Natural killer cell (primary cell): ENCODE measurements at regions not wholly inside any gene's neighbourhood (a gene's known extent, or its start where the extent isn't known, plus 50 kb on each side); places are given as distances from the start of the nearest gene placed in this dataset.

ENCODE experiments used
- ATAC-seq, 3 donors: fragments of 150-1000 bp in 2 of 3; fragments of 200-7000 bp in 1 of 3; cut with Tn5 transposase; 1 replicate in 1 of 3; 2 replicates in 2 of 3; pipeline ENCODE4 v1.10.0; 2021; ENCODE audit warnings: mild to moderate bottlenecking in 2 of 3, moderate library complexity in 2 of 3
- DNase-seq, 2 donors: peaks; one replicate each; pipeline versions ENCODE4 v3.0.0 to v3.0.0-alpha.2; 2013 to 2021; ENCODE audit warnings: mixed read lengths in 1 of 2
- H3K27ac ChIP-seq: one replicate; pipeline ENCODE4 v1.5.1; 2013; ENCODE audit warnings: mild to moderate bottlenecking, low read length
- H3K27me3 ChIP-seq: one replicate; pipeline ENCODE4 v1.6.1; 2013; ENCODE audit warnings: low read length; ENCODE audit not compliant: control insufficient read depth, insufficient read depth
- H3K36me3 ChIP-seq: one replicate; pipeline ENCODE4 v1.6.1; 2013; ENCODE audit warnings: low read length; ENCODE audit not compliant: control insufficient read depth, insufficient read depth
- H3K4me1 ChIP-seq: one replicate; pipeline ENCODE4 v1.6.1; 2013; ENCODE audit warnings: low read length; ENCODE audit not compliant: control insufficient read depth, insufficient read depth
- H3K4me3 ChIP-seq: one replicate; pipeline ENCODE4 v1.5.1; 2013; ENCODE audit warnings: low read length
- H3K9me3 ChIP-seq: one replicate; pipeline ENCODE4 v1.6.1; 2013; ENCODE audit warnings: low read length; ENCODE audit not compliant: control insufficient read depth, insufficient read depth
- H3K27ac Mint-ChIP-seq, 2 donors: one replicate each; pipeline ENCODE4 v1.8.0; 2022; ENCODE audit warnings: mild to moderate bottlenecking in 2 of 2, mixed read lengths in 2 of 2, moderate library complexity in 1 of 2
- H3K27me3 Mint-ChIP-seq, 2 donors: one replicate each; pipeline ENCODE4 v1.8.0; 2022; ENCODE audit warnings: low read depth in 2 of 2, mixed read lengths in 2 of 2
- H3K36me3 Mint-ChIP-seq: one replicate; pipeline ENCODE4 v1.8.0; 2022; ENCODE audit warnings: mixed read lengths
- H3K4me1 Mint-ChIP-seq, 2 donors: one replicate each; pipeline ENCODE4 v1.8.0; 2022; ENCODE audit warnings: mixed read lengths in 2 of 2
- H3K4me3 Mint-ChIP-seq: one replicate; pipeline ENCODE4 v1.8.0; 2022; ENCODE audit warnings: mild to moderate bottlenecking, moderate library complexity, mixed read lengths
- H3K9me3 Mint-ChIP-seq, 2 donors: one replicate each; pipeline ENCODE4 v1.8.0; 2022; ENCODE audit warnings: mixed read lengths in 2 of 2
- WGBS: methylation state at CpG from one replicate; pipeline ENCODE4 v1.1.7; 2013; ENCODE audit warnings: missing lambda C conversion rate; ENCODE audit not compliant: insufficient coverage; 5-methylcytosine and 5-hydroxymethylcytosine counted together
- intact Hi-C: fragments of 100-400 bp; cut with micrococcal nuclease; formaldehyde crosslinking; loops from one replicate; pipeline ENCODE4 v1.14.2; 2022
- TF ChIP-seq, protein P1 (sequence below): fragments of 200-600 bp; IDR thresholded peaks from one replicate; pipeline ENCODE4 v1.8.0; 2022; ENCODE audit warnings: antibody characterized with exemption

DNA sequence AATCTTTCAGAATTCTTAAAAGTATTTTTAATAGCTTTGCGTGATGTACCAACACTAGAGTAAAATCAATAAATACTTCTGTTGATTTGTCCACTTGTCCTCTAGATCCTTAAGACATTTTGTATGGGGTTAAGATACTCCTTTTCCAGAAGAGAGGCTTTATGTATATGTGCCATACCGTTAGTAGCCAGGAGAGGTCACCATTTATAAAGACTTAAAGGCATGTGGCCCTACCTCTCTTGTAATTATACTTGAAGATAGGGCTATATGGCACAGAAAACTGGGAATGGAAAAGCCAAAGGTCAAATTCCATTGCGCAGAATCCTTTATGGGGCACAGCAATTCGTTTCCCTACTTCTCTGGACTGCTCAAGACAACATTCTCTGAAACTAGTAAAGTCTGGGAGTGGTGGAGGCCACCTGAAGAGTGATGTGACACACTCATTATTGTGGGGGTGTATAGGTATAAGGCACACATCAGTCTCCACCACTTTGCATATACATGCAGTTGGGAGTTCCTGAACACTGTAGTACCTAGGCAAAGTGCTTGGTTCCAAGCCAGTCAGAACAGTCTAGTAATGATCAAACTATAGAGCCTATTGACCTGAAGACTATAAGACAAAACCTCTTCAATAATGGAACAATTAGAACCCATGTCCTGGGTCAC is 140.1 kb upstream of the FBXL17 start:
- Histone ChIP-seq H3K4me3 (no peak overlapping the region), H3K4me1 (no peaks in the 10 kb centered on the region), H3K36me3 (no peaks in the 10 kb centered on the region), H3K27ac (no peak overlapping the region), H3K27me3 (no peaks in the 10 kb centered on the region), H3K9me3 (no peaks in the 10 kb centered on the region)
- Mint-ChIP-seq H3K4me1 (no peaks in the 10 kb centered on the region), H3K9me3 (peaks cover 2 to 4% of the 10 kb centered on the region in 2 donors), H3K4me3 (no peak overlapping the region), H3K27me3 (peaks cover 4 to 31% of the 10 kb centered on the region in 2 donors), H3K27ac (no peak overlapping the region), H3K36me3 (peaks cover 7% of the 10 kb centered on the region)
- DNase-seq (peak in 1 of 2 donors; percentile 58), ATAC-seq (peak; percentile 49 to 83 (median 60))
- intact Hi-C loops, result no loop called here
- WGBS, result 38% methylated on average over 3 of the region's 4 CpGs
- TF ChIP-seq, protein P1, sequence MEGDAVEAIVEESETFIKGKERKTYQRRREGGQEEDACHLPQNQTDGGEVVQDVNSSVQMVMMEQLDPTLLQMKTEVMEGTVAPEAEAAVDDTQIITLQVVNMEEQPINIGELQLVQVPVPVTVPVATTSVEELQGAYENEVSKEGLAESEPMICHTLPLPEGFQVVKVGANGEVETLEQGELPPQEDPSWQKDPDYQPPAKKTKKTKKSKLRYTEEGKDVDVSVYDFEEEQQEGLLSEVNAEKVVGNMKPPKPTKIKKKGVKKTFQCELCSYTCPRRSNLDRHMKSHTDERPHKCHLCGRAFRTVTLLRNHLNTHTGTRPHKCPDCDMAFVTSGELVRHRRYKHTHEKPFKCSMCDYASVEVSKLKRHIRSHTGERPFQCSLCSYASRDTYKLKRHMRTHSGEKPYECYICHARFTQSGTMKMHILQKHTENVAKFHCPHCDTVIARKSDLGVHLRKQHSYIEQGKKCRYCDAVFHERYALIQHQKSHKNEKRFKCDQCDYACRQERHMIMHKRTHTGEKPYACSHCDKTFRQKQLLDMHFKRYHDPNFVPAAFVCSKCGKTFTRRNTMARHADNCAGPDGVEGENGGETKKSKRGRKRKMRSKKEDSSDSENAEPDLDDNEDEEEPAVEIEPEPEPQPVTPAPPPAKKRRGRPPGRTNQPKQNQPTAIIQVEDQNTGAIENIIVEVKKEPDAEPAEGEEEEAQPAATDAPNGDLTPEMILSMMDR, result peak; percentile 52

DNA sequence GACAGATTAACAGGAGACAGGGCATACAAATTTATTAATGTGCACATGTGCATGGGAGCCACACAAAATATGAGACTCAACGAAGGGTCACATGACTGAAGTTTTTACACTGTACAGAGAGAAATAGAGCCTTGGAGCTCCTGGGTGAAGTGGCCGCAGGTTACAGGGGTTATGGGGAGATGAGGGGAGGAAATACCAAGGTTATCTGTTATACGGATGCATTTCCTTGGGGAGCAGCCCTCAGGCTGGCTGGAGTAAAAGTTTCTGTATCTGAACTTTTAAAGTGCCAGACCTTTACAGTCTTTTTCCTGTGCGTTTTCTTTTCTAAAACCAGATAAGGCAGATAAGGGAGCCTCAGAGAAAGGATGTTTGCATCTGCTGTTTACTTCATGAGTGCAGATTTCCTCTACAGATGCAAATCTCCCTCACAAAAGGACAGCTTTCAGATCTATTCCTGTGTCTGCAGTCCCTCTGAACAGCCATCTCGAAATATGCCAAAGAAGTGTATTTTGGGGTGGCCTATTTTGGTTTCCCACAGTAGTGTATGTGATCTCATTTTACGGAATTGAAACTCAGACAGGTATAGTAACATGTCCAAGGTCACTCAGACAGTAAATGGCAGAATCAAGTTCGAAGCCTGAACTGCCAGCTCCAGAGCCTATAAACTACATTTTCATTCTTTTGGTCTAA is 139.3 kb upstream of the FBXL17 start:
- no peaks in the 10 kb centered on the region for H3K4me1 ChIP-seq
- no peak overlapping the region for H3K27ac ChIP-seq
- no peaks in the 10 kb centered on the region for H3K27me3 ChIP-seq
- Mint-ChIP-seq H3K4me1 (no peaks in the 10 kb centered on the region), H3K27me3 (peaks cover 3 to 24% of the 10 kb centered on the region in 2 donors), H3K9me3 (no peaks in the 10 kb centered on the region), H3K4me3 (no peak overlapping the region), H3K36me3 (no peaks in the 10 kb centered on the region), H3K27ac (no peak overlapping the region)
- no peaks in the 10 kb centered on the region for H3K36me3 ChIP-seq
- intact Hi-C loops, result no loop called here
- DNase-seq (no peak), ATAC-seq (no peak)
- 24% methylated on average over 7 of the region's 7 CpGs for WGBS
- H3K4me3 ChIP-seq, result no peak overlapping the region
- H3K9me3 ChIP-seq, result no peaks in the 10 kb centered on the region
- TF ChIP-seq, protein P1, result no peak

DNA sequence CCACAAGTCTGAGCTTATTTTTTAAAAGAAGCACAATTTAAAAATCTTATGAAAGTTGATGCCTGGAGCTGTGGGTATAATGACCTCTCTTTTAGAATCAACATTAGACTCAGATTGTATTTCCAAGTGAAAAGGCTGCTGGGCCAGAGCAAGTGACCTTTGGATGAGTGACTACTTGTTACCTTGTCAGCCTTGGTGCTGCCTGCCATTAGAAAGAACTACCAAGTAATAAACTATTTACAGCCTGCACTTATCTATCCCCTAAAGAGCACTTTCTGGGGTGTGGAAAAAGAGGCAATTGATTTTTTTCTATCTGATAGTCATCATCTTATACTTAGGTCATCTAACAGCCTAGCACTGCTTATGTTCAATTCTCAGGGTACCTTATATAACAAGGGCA is 134.9 kb upstream of the FBXL17 start:
- Mint-ChIP-seq H3K27me3 (peaks cover 9 to 36% of the 10 kb centered on the region in 2 donors), H3K27ac (no peak overlapping the region), H3K4me1 (no peaks in the 10 kb centered on the region), H3K9me3 (no peaks in the 10 kb centered on the region), H3K36me3 (no peaks in the 10 kb centered on the region), H3K4me3 (no peak overlapping the region)
- TF ChIP-seq, protein P1, result no peak
- Histone ChIP-seq H3K4me1 (no peaks in the 10 kb centered on the region), H3K36me3 (no peaks in the 10 kb centered on the region), H3K9me3 (no peaks in the 10 kb centered on the region), H3K4me3 (no peak overlapping the region), H3K27ac (no peak overlapping the region), H3K27me3 (peaks cover 2% of the 10 kb centered on the region)
- intact Hi-C loops, result no loop called here
- DNase-seq (no peak), ATAC-seq (no peak)
